ENCODE measurements at regions not wholly inside any gene's neighbourhood (a gene's known extent, or its start where the extent isn't known, plus 50 kb on each side); places are given as distances from the start of the nearest gene placed in this dataset.

DNA sequence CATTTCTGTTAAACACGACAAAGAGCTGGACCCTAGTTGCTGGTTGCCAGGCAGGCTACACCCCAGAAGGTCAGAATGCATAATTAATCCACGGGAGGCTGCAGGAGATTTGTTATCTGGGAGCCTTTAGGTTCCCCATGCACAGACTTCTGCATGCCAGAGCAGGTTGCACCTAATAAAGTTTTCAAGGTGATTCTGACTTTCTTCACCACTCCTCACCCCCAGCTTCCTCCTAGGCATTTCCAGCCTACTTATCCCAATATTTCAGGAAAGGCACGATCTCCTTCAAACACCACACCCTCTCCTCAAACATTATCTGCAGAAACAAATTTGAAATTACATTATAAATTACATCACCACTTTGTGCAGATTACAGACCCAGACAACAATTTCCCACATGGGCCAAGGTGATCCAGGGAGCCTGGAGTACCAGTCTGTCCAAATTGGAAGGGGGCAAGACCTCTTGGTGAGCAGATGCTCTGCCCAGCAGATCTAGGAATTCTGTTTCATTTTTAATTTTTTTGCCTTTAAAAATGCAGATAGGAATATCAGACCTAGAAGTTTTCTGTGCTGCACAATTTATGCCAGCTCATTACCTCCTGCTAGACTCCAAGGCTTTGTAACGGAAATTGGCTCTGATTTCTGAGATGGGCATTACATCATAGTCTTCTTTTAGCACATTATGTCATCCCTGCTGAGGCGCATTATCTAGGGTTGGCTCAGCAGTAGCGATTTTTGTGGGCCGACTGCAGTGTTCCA lies 363.4 kb upstream of the SLC30A5 start:
- ATAC-seq (ENCODE audit: insufficient read depth, low FRiP score) (no peak), DNase-seq (peak; percentile 63 to 93 (median 90))
- Histone ChIP-seq H3K27ac (ENCODE audit: low read depth in 1 of 2, low read length in 1 of 2) (peak overlapping the region in 1 of 2 donors; percentile 69), H3K36me3 (ENCODE audit: control insufficient read depth in 4 of 4, insufficient read depth in 4 of 4, low read length in 4 of 4) (no peaks in the 10 kb centered on the region), H3K9ac (ENCODE audit: insufficient read depth in 1 of 2, low read length in 2 of 2) (peak overlapping the region in 1 of 2 donors; percentile 43), H3K9me3 (ENCODE audit: control insufficient read depth in 4 of 4, insufficient read depth in 3 of 4, low read length in 3 of 4) (peaks cover 0 to 2% (median 0%) of the 10 kb centered on the region in 4 donors), H3K27me3 (ENCODE audit: control insufficient read depth in 3 of 3, insufficient read depth in 3 of 3, low read length in 2 of 3) (no peaks in the 10 kb centered on the region), H3K4me1 (ENCODE audit: control insufficient read depth in 5 of 5, insufficient read depth in 5 of 5, low read length in 5 of 5) (peaks cover 0 to 16% (median 9%) of the 10 kb centered on the region in 5 donors), H3K4me3 (no peak overlapping the region)
- 54 to 77% methylated on average over 7 of the region's 7 CpGs for WGBS, 2 donors
- TF ChIP-seq, protein P1, sequence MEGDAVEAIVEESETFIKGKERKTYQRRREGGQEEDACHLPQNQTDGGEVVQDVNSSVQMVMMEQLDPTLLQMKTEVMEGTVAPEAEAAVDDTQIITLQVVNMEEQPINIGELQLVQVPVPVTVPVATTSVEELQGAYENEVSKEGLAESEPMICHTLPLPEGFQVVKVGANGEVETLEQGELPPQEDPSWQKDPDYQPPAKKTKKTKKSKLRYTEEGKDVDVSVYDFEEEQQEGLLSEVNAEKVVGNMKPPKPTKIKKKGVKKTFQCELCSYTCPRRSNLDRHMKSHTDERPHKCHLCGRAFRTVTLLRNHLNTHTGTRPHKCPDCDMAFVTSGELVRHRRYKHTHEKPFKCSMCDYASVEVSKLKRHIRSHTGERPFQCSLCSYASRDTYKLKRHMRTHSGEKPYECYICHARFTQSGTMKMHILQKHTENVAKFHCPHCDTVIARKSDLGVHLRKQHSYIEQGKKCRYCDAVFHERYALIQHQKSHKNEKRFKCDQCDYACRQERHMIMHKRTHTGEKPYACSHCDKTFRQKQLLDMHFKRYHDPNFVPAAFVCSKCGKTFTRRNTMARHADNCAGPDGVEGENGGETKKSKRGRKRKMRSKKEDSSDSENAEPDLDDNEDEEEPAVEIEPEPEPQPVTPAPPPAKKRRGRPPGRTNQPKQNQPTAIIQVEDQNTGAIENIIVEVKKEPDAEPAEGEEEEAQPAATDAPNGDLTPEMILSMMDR (IDR thresholded peaks at IDR 0.05; ENCODE audit: control extremely low read depth, extremely low read depth), result no peak

DNA sequence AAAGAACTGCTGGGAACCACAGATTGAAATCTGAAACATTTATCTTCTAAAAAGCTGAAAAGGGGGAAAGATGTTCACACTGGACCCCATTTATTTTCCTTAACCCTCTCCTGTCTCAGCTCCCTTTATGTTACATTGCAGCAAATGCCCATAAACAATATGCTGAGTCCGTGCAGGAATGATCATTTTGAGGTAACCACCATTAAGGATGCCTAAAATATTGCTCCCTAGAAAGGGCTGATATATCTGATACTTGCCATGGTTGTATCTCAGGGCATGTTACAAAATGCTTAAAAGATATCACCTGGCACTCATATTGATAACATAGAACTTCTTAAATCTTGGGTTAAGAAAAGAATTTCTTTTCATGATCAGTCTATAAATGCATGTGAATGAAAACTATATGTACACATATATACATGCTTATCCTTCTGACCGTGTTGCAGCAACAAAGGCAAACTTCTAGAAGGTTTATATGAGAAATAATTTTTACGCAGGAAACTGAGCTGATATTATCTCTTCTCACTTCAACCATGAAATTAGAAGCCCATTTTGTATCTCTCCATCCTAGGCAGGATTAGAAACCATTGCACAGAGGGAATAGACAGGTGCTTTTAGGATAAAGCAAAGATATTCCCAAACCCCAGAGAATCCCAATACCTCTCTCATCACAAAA lies 362.7 kb upstream of the SLC30A5 start:
- Histone ChIP-seq H3K4me1 (ENCODE audit: control insufficient read depth in 5 of 5, insufficient read depth in 5 of 5, low read length in 5 of 5) (peaks cover 0 to 14% (median 9%) of the 10 kb centered on the region in 5 donors), H3K27ac (ENCODE audit: low read depth in 1 of 2, low read length in 1 of 2) (peak overlapping the region in 1 of 2 donors; percentile 69)
- TF ChIP-seq, protein P1 (IDR thresholded peaks at IDR 0.05; ENCODE audit: control extremely low read depth, extremely low read depth), result no peak

DNA sequence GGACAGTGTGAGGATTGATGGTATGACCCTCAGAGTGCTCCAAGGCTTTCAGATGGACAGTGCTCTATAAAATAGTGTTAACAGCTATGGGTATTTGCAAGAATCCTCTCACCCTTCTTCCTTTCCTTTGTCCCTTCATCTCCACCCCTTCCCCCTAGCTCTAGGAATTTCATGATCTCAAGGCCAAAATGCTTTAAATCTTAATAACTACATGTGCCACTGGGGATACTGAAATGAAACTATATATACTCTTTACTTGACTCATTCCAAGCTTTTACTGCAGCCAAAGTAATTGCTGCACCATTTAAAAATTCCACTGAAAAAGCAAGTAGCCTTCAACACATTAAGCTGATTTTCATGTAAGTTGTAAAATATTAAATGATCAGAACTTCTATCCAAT lies 361.6 kb upstream of the SLC30A5 start:
- peaks cover 0 to 11% (median 9%) of the 10 kb centered on the region in 5 donors for H3K4me1 ChIP-seq (ENCODE audit: control insufficient read depth in 5 of 5, insufficient read depth in 5 of 5, low read length in 5 of 5)
- TF ChIP-seq, protein P1 (IDR thresholded peaks at IDR 0.05; ENCODE audit: control extremely low read depth, extremely low read depth), result no peak
- peaks cover 0 to 2% (median 0%) of the 10 kb centered on the region in 4 donors for H3K9me3 ChIP-seq (ENCODE audit: control insufficient read depth in 4 of 4, insufficient read depth in 3 of 4, low read length in 3 of 4)
- H3K4me3 ChIP-seq, result no peak overlapping the region
- DNase-seq (no peak), ATAC-seq (ENCODE audit: insufficient read depth, low FRiP score) (no peak)
- H3K27ac ChIP-seq (ENCODE audit: low read depth in 1 of 2, low read length in 1 of 2), result no peak overlapping the region
- no peaks in the 10 kb centered on the region for H3K27me3 ChIP-seq (ENCODE audit: control insufficient read depth in 3 of 3, insufficient read depth in 3 of 3, low read length in 2 of 3)
- no peaks in the 10 kb centered on the region for H3K36me3 ChIP-seq (ENCODE audit: control insufficient read depth in 4 of 4, insufficient read depth in 4 of 4, low read length in 4 of 4)
- H3K9ac ChIP-seq (ENCODE audit: insufficient read depth in 1 of 2, low read length in 2 of 2), result no peak overlapping the region

More for the DNA sequence above, 362.7 kb upstream of the SLC30A5 start:
- WGBS, 2 donors, result 86% methylated on average over 3 of the region's 3 CpGs
- Histone ChIP-seq H3K36me3 (ENCODE audit: control insufficient read depth in 4 of 4, insufficient read depth in 4 of 4, low read length in 4 of 4) (no peaks in the 10 kb centered on the region), H3K9me3 (ENCODE audit: control insufficient read depth in 4 of 4, insufficient read depth in 3 of 4, low read length in 3 of 4) (peaks cover 0 to 2% (median 0%) of the 10 kb centered on the region in 4 donors), H3K27me3 (ENCODE audit: control insufficient read depth in 3 of 3, insufficient read depth in 3 of 3, low read length in 2 of 3) (no peaks in the 10 kb centered on the region), H3K9ac (ENCODE audit: insufficient read depth in 1 of 2, low read length in 2 of 2) (peak overlapping the region in 1 of 2 donors; percentile 43), H3K4me3 (no peak overlapping the region)
- ATAC-seq (ENCODE audit: insufficient read depth, low FRiP score) (no peak), DNase-seq (no peak)

Measured in lung (tissue), 11 donors.